ENCODE measurements at regions not wholly inside any gene's neighbourhood (a gene's known extent, or its start where the extent isn't known, plus 50 kb on each side); places are given as distances from the start of the nearest gene placed in this dataset.

DNA sequence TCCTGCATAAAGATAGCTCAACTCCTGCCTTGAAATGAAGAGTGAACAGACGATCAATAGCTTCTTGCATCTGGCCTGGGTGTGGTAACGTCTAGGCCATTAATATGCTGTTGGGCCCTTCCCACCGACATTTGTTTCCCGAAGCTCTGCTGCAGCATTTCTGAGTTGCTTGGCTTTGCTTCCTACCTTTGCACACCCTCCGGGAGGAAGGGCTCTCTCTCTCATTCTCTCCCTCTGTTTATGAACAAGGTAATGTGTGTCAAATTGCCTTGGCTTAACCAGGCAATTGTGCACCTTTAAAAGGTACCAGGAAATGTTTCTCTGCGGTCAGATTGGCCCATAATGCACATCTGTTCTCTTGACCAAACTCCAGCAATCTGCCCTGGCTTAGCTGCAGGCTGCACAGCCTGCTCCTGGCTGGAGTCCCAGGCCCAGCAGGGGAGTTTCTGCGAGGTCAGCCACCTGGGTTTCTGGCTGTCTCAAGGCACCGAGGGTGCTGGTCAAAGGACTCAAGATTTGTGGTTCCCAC, 223.7 kb downstream of the SNX10 start:
- Histone ChIP-seq H3K79me2 (ENCODE audit: insufficient read depth, low read length) (no peaks in the 10 kb centered on the region), H3K9me3 (ENCODE audit: control insufficient read depth in 1 of 2, insufficient read depth in 1 of 2, low read depth in 1 of 2, low read length in 2 of 2) (no peaks in the 10 kb centered on the region), H3K4me1 (ENCODE audit: control insufficient read depth in 1 of 2, insufficient read depth in 2 of 2, low read length in 2 of 2) (peaks cover 9 to 10% of the 10 kb centered on the region in 2 experiments), H3K4me3 (replicated peaks in 1 of 2; ENCODE audit: low read depth in 1 of 2, low read length in 2 of 2) (no peak overlapping the region), H3K27me3 (ENCODE audit: insufficient read depth, low read length) (peaks cover 17% of the 10 kb centered on the region; the same call in 1 of the 2 replicates), H4K20me1 (ENCODE audit: insufficient read depth) (no peaks in the 10 kb centered on the region), H3K36me3 (ENCODE audit: control insufficient read depth in 1 of 2, insufficient read depth in 2 of 2, low read length in 2 of 2) (no peaks in the 10 kb centered on the region), H3K9ac (ENCODE audit: low read length) (no peak overlapping the region), H2AFZ (ENCODE audit: low read depth, low read length, poor library complexity, severe bottlenecking) (peak overlapping the region; percentile 45), H3K9me2 (ENCODE audit: insufficient read depth) (no peaks in the 10 kb centered on the region), H3K27ac (ENCODE audit: low read depth, low read length) (no peak overlapping the region; the same call in 1 of the 2 replicates), H3K4me2 (ENCODE audit: low read length) (peak overlapping the region; percentile 56)
- ChIA-PET CTCF (interaction anchor here (1.3 kb wide), 1 partner anchor 146 kb away, joined by 3 read pairs; no protein-coding TSS in a partner anchor), RAD21 (ENCODE audit: low non-redundant PET in 1 of 2, low total read pairs in 2 of 2, uncharacterized antibody in 2 of 2, unreplicated experiment in 2 of 2) (no interaction called here), POLR2A (interaction anchor here (0.6 kb wide), 1 partner anchor 477 kb away, joined by 3 read pairs; no protein-coding TSS in a partner anchor)
- peak; percentile 56 for DNase-seq (ENCODE audit: low read depth, low spot score)
- no TSS peak for BruUV-seq (replicated peaks)
- peak; percentile 90 for ATAC-seq
- intact Hi-C loops (cut with micrococcal nuclease) = no loop called here
- TF ChIP-seq ZNF274 (IDR thresholded peaks at IDR 0.05; ENCODE audit: low read depth, low read length) (no peak), EZH2 (IDR thresholded peaks at IDR 0.05) (no peak), EGR1 (IDR thresholded peaks at IDR 0.05; ENCODE audit: low read depth) (no peak), CEBPB (IDR thresholded peaks at IDR 0.05; ENCODE audit: low read depth) (0 out of 2 replicates have a peak, but pooled peaks have one; percentile 32), POLR2AphosphoS5 (IDR thresholded peaks at IDR 0.05; ENCODE audit: low read depth, low read length) (peak; percentile 31; the same call in 1 of the 2 replicates), YY1 (IDR thresholded peaks at IDR 0.05; ENCODE audit: extremely low read depth, insufficient replicate concordance, low read depth, low read length) (no peak), CTCF (IDR thresholded peaks at IDR 0.05 in 2 of 3, conservative IDR thresholded peaks at IDR 0.05 in 1 of 3; ENCODE audit: borderline replicate concordance in 1 of 3, insufficient read depth in 1 of 3, low read depth in 2 of 3, low read length in 2 of 3) (no peak), ATF3 (IDR thresholded peaks at IDR 0.05) (no peak), POLR2A (IDR thresholded peaks at IDR 0.05; ENCODE audit: borderline replicate concordance, extremely low read depth, insufficient read depth, insufficient read length) (no peak), CBX3 (IDR thresholded peaks at IDR 0.05; ENCODE audit: low read depth) (0 out of 2 replicates have a peak, but pooled peaks have one; percentile 45), ELF1 (IDR thresholded peaks at IDR 0.05; ENCODE audit: borderline replicate concordance, low read depth) (no peak), ZFX (IDR thresholded peaks at IDR 0.05) (no peak), TCF7L2 (IDR thresholded peaks at IDR 0.05; ENCODE audit: borderline replicate concordance, extremely low read depth, insufficient read depth, insufficient read length) (no peak), MAX (IDR thresholded peaks at IDR 0.05) (no peak; the same call in 1 of the 2 replicates), SIN3A (IDR thresholded peaks at IDR 0.05; ENCODE audit: low read depth) (no peak), RAD21 (IDR thresholded peaks at IDR 0.05; ENCODE audit: low read depth) (peak; percentile 7; the same call in 1 of the 2 replicates), JUND (IDR thresholded peaks at IDR 0.05) (peak; percentile 10; the same call in 1 of the 2 replicates), FOSL1 (IDR thresholded peaks at IDR 0.05; ENCODE audit: low read depth) (no peak), SP1 (IDR thresholded peaks at IDR 0.05; ENCODE audit: low read depth) (peak; percentile 36)
- TF ChIP-seq, protein P1, sequence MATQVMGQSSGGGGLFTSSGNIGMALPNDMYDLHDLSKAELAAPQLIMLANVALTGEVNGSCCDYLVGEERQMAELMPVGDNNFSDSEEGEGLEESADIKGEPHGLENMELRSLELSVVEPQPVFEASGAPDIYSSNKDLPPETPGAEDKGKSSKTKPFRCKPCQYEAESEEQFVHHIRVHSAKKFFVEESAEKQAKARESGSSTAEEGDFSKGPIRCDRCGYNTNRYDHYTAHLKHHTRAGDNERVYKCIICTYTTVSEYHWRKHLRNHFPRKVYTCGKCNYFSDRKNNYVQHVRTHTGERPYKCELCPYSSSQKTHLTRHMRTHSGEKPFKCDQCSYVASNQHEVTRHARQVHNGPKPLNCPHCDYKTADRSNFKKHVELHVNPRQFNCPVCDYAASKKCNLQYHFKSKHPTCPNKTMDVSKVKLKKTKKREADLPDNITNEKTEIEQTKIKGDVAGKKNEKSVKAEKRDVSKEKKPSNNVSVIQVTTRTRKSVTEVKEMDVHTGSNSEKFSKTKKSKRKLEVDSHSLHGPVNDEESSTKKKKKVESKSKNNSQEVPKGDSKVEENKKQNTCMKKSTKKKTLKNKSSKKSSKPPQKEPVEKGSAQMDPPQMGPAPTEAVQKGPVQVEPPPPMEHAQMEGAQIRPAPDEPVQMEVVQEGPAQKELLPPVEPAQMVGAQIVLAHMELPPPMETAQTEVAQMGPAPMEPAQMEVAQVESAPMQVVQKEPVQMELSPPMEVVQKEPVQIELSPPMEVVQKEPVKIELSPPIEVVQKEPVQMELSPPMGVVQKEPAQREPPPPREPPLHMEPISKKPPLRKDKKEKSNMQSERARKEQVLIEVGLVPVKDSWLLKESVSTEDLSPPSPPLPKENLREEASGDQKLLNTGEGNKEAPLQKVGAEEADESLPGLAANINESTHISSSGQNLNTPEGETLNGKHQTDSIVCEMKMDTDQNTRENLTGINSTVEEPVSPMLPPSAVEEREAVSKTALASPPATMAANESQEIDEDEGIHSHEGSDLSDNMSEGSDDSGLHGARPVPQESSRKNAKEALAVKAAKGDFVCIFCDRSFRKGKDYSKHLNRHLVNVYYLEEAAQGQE (IDR thresholded peaks at IDR 0.05; ENCODE audit: low read depth) = no peak
